ENCODE measurements at regions not wholly inside any gene's neighbourhood (a gene's known extent, or its start where the extent isn't known, plus 50 kb on each side); places are given as distances from the start of the nearest gene placed in this dataset.

GRCh38 chr9:134501761-134502265, 139.8 kb upstream of the COL5A1 start:
- no peak for DNase-seq
- H3K4me1 ChIP-seq = no peaks in the 10 kb centered on the region
- H3K27ac ChIP-seq = no peak overlapping the region
- ATAC-seq = no peak
- intact Hi-C loops (cut with DNase I) = no loop called here
- H3K36me3 ChIP-seq (replicated peaks in 1 of 2; ENCODE audit: insufficient read depth in 1 of 2, low read depth in 2 of 2) = no peaks in the 10 kb centered on the region
- WGBS, 2 donors = 22 to 41% methylated on average over 7 to 20 of the region's 20 CpGs
- H3K9me3 ChIP-seq = no peaks in the 10 kb centered on the region
- no peaks in the 10 kb centered on the region for H3K27me3 ChIP-seq
- TF ChIP-seq, protein P1, sequence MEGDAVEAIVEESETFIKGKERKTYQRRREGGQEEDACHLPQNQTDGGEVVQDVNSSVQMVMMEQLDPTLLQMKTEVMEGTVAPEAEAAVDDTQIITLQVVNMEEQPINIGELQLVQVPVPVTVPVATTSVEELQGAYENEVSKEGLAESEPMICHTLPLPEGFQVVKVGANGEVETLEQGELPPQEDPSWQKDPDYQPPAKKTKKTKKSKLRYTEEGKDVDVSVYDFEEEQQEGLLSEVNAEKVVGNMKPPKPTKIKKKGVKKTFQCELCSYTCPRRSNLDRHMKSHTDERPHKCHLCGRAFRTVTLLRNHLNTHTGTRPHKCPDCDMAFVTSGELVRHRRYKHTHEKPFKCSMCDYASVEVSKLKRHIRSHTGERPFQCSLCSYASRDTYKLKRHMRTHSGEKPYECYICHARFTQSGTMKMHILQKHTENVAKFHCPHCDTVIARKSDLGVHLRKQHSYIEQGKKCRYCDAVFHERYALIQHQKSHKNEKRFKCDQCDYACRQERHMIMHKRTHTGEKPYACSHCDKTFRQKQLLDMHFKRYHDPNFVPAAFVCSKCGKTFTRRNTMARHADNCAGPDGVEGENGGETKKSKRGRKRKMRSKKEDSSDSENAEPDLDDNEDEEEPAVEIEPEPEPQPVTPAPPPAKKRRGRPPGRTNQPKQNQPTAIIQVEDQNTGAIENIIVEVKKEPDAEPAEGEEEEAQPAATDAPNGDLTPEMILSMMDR (IDR thresholded peaks at IDR 0.05) = no peak
- no peak for TF ChIP-seq POLR2A (IDR thresholded peaks at IDR 0.05)
- no peak overlapping the region for H3K4me3 ChIP-seq

- Histone ChIP-seq H3K9me3 (no peaks in the 10 kb centered on the region), H3K4me1 (no peaks in the 10 kb centered on the region), H3K4me3 (no peak overlapping the region), H3K27me3 (no peaks in the 10 kb centered on the region), H3K27ac (no peak overlapping the region), H3K36me3 (replicated peaks in 1 of 2; ENCODE audit: insufficient read depth in 1 of 2, low read depth in 2 of 2) (no peaks in the 10 kb centered on the region)
- DNase-seq (no peak), ATAC-seq (no peak)
- no peak for TF ChIP-seq POLR2A (IDR thresholded peaks at IDR 0.05)
- TF ChIP-seq, protein P1 (IDR thresholded peaks at IDR 0.05) = no peak
- intact Hi-C loops (cut with DNase I) = no loop called here
- 35 to 54% methylated on average over 5 to 15 of the region's 15 CpGs for WGBS, 2 donors
Measured at GRCh38 chr9:134502266-134502791, 139.3 kb upstream of the COL5A1 start.

- ATAC-seq = peak; percentile 72
- H3K27ac ChIP-seq = no peak overlapping the region
- H3K4me1 ChIP-seq = no peaks in the 10 kb centered on the region
- no peaks in the 10 kb centered on the region for H3K9me3 ChIP-seq
- 45% methylated on average over 15 of the region's 15 CpGs; no CpG with 5 or more reads in 1 of the 2 donors for WGBS, 2 donors
- H3K36me3 ChIP-seq (replicated peaks in 1 of 2; ENCODE audit: insufficient read depth in 1 of 2, low read depth in 2 of 2) = no peaks in the 10 kb centered on the region
- intact Hi-C loops (cut with DNase I) = no loop called here
- no peak overlapping the region for H3K4me3 ChIP-seq
- no peaks in the 10 kb centered on the region for H3K27me3 ChIP-seq
- peak in 3 of 4 donors; percentile 35 to 69 (median 53) for DNase-seq
- no peak for TF ChIP-seq POLR2A (IDR thresholded peaks at IDR 0.05)
- TF ChIP-seq, protein P1 (IDR thresholded peaks at IDR 0.05) = no peak
Measured at GRCh38 chr9:134502809-134503211, 138.8 kb upstream of the COL5A1 start.

DNA sequence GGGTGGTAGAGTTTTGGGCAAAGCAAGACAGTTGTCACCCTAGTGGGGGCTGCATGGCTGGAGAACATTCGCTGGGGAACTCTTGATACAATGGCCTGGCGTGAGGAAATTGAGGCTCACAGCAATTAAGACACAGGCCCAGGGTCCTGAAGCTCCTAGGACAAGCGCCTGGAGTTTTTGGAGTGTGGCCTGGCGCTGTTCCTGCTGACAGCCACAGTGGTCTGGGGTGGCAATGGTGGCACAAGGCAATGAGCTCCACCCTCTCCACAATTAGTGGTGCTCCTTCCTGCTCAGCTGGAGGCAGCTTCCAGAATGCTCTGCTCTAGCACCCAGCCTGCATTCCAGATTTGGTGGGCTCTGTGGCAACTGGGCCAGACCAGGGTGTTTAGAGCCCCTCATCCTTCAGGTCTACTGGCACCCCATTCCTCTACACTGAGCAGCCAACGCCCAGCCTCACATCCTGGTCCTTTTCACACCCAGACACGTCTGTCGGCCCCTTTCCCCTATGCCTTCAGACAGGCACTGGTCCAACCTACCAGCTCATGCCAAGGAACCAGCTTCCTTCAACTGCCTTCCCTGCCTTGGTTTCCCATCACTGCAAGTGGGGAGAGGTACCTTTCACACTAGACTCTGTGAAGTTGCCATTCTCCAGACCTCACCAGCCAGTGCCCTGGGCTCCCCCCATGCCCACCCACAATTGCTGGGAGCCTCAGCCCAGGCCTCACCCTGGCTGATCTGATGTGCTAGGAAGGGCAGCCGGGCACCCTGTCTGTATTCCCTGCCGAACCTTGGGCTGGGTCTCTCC, 138.1 kb upstream of the COL5A1 start:
- ATAC-seq = no peak
- 58 to 62% methylated on average over 8 to 9 of the region's 9 CpGs for WGBS, 2 donors
- H3K4me3 ChIP-seq = no peak overlapping the region
- TF ChIP-seq, protein P1 (IDR thresholded peaks at IDR 0.05) = no peak
- no peak for TF ChIP-seq POLR2A (IDR thresholded peaks at IDR 0.05)
- H3K27me3 ChIP-seq = no peaks in the 10 kb centered on the region
- H3K4me1 ChIP-seq = no peaks in the 10 kb centered on the region
- intact Hi-C loops (cut with DNase I) = no loop called here
- H3K27ac ChIP-seq = no peak overlapping the region
- no peak for DNase-seq
- H3K9me3 ChIP-seq = no peaks in the 10 kb centered on the region
- no peaks in the 10 kb centered on the region for H3K36me3 ChIP-seq (replicated peaks in 1 of 2; ENCODE audit: insufficient read depth in 1 of 2, low read depth in 2 of 2)

- Histone ChIP-seq H3K4me3 (no peak overlapping the region), H3K36me3 (replicated peaks in 1 of 2; ENCODE audit: insufficient read depth in 1 of 2, low read depth in 2 of 2) (no peaks in the 10 kb centered on the region), H3K27ac (no peak overlapping the region), H3K4me1 (no peaks in the 10 kb centered on the region), H3K9me3 (no peaks in the 10 kb centered on the region), H3K27me3 (no peaks in the 10 kb centered on the region)
- intact Hi-C loops (cut with DNase I) = no loop called here
- no peak for ATAC-seq
- no peak for TF ChIP-seq POLR2A (IDR thresholded peaks at IDR 0.05)
- TF ChIP-seq, protein P1 (IDR thresholded peaks at IDR 0.05) = no peak
- no peak for DNase-seq
- 67 to 83% methylated on average over 5 to 7 of the region's 7 CpGs for WGBS, 2 donors
Measured at GRCh38 chr9:134504106-134504385, 137.6 kb upstream of the COL5A1 start.

All from body of pancreas (tissue), 4 donors.